ENCODE measurements at regions not wholly inside any gene's neighbourhood (a gene's known extent, or its start where the extent isn't known, plus 50 kb on each side); places are given as distances from the start of the nearest gene placed in this dataset.
"Not testable (repeated sequence)": the region's sequence is repeated elsewhere in the genome, so short reads cannot be mapped to it uniquely, and the experiment has no call there.

DNA sequence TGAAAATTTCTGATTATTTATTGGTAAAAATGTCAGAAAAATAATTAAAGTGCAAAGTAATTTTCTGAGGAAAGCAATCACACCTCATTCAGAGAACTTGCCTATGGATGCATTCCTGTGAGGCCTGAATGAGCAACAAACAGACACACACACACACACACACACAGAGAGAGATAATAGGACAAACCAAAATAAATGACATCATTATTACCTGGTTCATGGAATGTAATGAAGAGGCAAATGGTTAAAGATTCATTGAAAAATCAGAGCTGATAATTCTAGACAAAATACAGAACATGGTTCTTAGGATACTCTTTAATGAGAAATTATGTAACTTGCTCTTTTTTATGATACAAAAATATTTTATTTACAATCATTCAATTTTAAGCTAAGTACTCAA is 490.6 kb upstream of the POU3F2 start:
- DNase-seq = no peak

DNA sequence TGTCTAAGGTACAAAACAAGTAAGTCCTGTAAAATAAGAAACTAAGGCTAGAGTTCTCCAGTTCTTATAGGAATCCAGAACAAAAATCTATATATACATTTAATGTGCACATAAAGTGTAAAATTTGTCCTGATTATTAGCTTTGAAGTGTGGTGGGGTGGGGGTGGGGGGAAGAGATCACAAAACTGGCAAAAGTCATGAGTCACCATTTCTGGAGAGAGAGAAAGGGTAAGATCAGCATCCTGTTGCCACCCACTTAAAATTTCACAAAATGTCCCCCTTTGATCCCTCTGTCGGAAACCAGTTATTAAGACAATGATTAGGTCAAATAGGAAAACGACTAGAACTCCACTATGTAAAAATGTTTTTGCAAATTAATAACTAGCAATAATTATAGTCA is 482.0 kb upstream of the POU3F2 start:
- no peak for DNase-seq

DNA sequence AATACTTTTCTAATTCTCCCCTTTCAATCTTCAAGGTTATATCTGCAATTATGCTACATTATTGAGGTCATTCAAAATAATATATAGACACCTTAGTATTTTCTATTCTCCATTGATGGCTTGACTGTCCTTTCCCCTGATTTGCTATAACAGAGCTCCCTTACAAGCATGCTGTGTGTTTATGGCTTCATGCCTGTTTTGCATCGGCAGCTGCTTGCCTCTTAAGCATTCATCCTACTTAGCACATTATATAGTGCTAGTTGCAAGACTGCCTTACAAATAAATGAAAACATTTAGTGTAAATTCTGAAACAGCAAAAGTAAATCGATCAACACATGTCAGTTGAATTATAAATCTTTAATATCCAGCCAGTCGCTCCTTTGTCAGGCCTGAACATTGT is 476.2 kb upstream of the POU3F2 start:
- DNase-seq = no peak

DNA sequence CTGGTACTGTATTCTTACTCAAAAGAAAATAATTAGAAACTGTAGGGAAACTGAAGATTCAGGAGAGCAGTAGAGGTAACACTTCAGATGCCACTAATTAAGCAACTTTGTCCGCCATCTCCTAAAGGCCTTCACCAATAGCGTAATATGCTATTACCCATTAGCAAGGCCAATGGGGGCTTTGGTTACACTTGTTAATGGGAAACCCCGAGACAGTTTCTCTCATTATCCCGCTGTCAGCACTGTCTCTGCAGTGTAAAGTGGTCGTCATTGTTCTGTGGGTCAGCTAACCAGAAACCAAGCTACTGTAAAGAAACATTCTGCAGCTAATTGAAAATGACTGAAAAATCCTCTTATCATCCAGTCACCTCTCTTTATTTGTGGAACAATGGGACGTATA is 468.0 kb upstream of the POU3F2 start:
- no peak for DNase-seq

DNA sequence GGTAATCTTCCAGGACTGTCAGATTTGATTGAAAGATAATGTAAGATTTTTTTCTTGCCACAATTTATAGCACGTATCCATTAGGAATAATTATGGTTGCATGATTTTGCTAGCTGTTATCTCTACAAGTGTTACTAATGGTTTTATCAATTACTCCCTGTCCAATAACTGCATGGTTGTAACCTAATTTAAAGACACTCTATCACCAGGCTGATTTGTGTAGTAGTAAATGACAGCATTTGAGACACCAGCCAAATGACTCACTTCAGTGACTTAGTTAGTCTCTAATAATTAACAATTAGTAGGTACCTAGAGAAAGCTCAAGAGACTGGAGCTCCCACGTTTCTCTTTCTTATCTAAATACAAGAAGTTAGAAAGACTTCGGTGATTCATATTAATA is 453.8 kb upstream of the POU3F2 start:
- DNase-seq = no peak

DNA sequence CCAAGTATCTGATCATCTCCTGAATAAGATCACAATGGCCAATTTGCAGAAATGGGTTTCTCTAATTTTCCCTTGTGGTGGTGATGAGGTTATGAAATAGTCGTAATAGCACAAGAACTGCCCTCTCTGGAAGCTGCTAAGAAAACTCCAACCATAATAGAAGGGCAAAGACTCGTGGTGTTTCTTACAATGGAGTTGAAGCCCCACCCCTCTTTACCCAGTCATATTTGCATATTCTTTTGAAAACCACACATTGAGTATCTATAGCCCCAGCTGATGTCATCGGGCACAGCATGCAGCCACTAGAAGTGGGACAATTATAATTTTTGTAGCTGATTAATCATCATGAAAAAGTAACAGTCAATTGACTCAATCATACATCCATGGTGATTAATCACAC is 452.1 kb upstream of the POU3F2 start:
- DNase-seq = no peak

DNA sequence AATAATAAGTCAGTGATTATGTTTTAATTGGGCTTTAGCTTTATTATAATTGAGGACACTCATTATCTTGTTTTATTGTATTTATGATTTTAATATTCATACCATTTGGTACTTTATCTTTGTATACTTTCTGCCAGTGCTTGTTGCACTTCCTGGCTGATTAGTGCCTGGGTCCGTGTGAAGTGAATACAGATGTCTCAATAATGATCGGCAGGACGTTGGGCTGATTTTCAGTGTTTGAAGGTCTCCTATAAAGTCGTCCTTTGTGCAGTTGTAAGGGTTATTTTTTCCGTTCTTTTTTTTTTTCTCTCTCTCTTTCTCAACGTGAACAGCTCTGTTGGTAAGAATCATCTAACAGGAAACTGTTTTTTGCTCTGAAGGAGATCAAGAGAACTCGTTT is 450.0 kb upstream of the POU3F2 start:
- peak in 1 of 2 donors; percentile 0 for DNase-seq

DNA sequence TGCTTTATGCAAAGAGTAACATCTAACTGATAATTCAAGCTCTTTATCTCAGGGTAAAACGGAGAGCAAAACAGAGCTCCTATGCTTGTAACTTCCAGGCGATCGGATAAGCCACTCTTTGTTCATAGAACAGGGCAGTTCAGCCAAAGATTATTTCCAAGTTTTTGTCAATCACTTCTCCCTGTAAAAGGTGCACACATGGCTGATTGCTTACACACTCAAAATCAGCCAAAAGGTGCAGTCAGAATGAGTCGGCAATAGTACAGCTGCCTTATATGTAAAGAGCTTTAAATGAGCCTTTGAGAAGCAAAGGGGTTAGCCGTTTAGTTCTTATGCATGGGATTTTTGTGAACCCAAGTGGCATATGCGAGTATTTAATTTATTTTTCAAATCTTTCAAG is 449.6 kb upstream of the POU3F2 start:
- no peak for DNase-seq

DNA sequence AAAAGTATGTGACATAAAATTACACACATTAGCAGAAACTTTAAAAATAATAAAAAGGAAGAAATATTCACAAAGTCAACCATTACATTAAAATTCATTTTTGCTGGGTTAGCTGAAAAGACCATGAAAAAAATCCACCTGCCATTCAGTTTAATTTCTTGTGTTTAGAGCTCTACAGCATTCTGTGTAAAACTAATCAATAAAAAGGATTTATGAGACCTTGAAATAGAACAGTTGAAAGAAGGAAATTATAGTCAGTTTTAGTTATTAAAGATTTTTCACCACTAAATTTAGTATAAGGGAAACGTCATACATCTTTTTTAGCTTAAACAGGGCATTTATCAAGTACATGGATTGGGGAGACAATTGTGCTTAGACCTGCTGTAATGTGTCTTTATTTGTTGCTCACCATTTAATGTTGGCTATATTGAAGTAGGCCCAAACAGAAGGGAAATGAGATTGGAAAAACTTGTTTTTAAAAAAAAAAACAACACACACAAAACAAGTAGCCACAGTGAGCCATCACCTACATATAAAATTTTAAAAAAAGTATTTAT is 438.7 kb upstream of the POU3F2 start:
- DNase-seq = no peak

DNA sequence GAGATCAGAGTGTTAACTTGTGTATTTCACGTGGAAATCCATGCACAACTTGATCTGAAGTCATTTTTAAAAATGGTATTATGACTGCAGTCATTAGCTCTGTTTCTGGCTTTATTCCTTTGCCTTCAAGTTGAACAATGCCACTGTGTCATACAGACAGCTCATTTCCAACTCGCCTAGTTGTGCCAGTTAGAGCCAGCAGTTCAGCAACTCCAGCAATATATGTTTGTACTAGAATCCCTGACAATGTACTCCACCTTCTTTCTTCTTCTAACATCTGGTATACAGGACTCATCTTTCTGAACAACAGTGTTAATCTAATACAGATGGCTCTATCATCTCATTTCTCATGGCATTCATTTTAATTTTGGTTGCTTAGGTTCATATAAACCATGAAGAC is 418.3 kb upstream of the POU3F2 start:
- DNase-seq = peak; percentile 1 to 74

DNA sequence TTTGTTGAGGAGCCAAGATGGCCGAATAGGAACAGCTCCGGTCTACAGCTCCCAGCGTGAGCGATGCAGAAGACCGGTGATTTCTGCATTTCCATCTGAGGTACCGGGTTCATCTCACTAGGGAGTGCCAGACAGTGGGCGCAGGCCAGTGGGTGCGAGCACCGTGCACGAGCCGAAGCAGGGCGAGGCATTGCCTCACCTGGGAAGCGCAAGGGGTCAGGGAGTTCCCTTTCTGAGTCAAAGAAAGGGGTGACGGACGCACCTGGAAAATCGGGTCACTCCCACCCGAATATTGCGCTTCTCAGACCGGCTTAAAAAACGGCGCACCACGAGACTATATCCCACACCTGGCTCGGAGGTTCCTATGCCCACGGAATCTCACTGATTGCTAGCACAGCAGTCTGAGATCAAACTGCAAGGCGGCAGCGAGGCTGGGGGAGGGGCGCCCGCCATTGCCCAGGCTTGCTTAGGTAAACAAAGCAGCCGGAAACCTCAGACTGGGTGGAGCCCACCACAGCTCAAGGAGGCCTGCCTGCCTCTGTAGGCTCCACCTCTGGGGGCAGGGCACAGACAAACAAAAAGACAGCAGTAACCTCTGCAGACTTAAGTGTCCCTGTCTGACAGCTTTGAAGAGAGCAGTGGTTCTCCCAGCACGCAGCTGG is 417.7 kb upstream of the POU3F2 start:
- DNase-seq = not testable (repeated sequence)

DNA sequence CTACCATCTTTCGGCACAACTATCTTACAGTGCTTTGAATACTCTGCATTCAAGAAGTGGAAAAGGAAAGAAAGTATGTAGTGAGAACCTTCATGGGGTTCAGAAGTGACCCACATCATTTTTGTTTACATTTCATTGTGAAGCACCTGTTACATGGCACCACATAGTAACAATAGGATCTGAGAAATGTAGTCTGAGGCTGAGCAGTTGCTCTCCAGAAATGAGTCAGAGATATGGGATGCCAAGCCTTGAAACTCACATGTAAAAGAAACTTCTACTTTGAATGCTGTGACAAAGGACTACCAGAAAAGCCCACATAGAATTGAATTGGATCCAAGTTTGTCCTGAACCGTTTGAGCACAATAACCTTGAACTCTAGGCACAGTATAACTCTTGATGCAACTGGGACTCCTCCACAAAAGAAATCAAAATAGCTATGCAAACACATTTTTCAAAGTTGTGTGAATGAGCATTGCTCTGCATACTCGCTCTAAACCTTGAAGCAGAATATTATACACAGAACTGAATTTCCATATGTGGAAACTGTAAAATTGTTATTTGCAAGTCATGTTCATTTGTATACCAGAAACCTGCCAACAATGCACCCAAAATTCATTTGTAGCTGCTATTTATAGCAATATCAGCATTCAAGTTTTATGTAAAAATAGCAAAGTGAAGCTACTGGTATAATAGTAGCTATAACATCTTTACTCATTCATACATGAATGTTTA is 400.9 kb upstream of the POU3F2 start:
- no peak for DNase-seq

DNA sequence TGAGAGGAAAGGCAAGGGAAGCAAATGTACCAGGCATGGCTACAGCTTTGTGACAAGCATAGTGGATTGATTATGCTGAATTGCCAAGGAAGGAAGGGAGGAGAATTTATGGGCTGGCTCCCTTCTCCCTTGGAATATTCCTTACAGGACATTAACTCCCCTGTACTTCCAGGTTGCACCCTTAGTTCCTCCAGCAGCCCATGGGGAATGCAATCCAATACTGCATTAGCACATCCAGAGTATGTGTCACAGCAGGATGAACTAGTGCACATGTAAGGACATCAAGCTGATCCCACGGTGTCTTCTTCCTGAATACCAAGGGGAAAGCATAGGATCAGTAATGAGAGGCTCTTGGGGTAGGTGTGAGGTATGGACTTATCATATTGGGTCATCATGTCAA is 390.7 kb upstream of the POU3F2 start:
- no peak for DNase-seq

DNA sequence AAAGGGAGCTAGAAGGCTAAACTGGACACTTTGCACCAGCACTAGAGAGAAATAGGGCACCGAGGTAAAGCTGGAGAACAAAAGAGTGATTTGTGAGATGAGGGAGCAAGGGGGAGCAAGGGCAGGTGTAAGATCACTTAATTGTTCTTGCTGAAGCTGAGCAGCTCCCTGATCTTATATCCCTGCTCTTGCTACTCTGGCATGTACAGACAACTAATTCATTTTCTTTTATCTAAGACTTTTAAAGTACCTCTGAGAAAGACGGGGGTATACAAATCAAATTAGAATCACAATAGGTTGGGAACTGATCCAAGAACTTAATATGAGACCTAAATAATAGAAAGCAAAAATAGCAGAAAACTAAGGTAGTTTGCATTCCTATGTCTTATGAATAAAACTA is 381.7 kb upstream of the POU3F2 start:
- DNase-seq = no peak

DNA sequence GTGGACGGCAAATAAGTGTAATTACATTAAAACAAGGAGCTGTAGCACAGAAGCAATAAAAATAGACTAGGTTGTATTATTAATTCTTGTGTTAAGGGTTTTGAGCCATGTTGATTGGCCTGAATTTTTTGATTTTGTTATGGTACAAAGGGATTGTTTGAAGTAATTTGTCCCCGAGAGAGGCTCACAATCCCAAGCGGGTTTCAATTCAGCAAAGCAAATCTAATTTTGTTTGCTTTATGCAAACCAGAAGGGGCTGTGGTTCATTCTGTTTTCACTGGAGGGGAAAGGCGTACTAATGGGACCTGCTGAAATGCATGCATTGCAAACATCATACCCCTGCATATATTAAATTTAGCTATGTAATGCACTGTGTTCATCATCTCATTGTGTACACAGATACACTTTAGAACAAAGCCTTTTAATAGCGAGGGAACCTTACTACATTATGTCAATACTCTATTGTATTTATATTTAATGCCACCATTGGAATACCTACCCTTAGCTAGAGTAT is 379.5 kb upstream of the POU3F2 start:
- no peak for DNase-seq

DNA sequence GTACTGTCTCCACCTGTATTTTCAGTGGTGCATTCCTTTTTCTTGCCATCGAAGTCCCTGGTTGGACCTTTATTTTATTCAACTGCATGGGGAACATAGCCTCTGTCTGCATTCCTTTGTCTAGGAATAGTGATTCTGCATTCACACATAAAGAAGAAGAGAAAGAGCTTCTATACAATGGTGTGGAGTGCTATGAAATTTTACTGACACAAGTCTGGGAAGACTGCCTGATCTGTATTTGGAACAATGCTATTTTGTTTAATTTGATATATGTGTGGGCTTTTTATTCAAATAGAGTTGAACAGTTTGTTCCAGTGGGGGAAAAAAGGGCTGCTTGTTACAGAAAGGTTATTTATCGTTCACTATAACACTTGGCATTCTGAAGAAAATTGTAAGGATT is 375.7 kb upstream of the POU3F2 start:
- peak in 1 of 2 donors; percentile 93 for DNase-seq

DNA sequence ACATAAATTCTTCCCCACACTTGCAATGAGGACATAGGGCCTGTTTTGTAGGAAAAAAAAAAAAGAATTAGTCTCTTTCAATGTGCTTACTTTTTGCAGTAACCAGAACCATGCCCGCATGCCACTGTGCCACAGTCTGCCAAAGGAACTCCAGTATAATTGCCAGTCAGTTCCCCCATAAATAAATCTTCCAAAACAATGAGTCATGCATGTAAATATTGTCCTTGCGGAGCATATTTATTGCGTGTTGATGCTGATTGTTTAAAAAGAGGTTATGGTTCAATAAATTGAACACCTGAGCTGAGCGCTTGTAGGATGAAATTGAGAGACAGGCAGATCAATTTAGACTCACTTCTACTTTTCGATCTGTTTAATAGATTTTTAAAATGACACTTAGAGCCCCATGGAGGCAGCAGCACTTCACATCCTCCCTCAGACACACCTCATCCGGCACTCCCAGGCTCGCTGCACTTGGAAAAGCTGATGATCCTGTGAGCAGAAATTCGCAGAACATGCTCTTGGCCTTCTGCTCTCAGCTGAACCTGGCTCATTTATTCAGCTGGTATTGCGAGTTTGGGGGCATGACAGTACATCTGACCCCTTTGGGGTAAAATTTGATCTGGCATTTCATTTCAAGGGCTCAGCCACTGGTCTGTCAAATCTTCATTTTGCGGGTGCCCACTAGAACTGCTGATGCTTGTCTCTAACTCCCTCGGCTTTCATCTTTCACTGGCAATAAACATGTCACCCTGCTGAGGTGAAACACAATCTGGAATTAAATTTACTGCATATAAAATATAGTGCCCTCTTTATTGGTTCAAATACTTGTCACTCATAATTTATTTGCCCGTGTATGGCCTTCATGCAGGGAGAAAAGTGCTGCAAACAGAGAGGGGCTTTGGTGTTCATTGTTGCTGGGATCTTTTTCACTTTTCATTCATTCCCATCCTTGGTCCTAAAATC is 371.1 kb upstream of the POU3F2 start:
- DNase-seq = no peak

DNA sequence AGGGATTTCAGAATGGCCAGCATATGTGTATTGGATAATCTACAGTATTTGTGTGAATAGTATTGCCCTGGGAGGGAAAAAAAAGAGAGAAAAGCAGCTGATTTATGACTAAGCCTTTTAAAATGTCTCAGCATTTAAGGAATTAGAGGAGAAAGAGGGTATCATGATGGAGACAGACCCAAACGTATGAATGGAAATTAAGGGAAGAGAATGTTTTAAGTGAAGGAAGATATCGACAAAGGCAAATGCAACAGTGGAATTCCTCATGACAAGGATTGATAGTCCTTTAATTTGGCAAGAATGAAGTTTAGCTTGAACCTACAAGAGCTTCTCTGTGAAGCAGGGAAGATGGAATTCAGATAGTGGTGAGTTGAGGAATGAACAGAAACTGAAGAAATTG is 367.3 kb upstream of the POU3F2 start:
- DNase-seq = no peak

DNA sequence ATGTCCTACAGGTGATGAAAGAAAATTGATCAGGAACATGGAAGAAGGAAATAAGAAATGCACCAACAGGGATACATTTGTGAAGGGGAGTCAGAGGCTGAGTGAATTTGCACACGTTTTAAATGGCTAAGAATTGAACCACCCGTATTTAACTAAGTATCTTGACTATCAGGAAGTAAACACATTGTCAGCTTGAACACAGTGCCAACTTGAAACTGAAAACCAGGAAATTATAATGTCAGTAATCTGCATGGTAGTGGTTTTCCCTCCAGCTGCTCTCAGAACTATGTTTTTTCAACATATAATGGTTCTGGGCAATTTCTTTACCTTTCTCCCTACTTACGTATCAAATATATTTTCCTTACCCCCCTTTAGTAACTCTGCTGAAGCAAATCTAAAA is 366.5 kb upstream of the POU3F2 start:
- no peak for DNase-seq

DNA sequence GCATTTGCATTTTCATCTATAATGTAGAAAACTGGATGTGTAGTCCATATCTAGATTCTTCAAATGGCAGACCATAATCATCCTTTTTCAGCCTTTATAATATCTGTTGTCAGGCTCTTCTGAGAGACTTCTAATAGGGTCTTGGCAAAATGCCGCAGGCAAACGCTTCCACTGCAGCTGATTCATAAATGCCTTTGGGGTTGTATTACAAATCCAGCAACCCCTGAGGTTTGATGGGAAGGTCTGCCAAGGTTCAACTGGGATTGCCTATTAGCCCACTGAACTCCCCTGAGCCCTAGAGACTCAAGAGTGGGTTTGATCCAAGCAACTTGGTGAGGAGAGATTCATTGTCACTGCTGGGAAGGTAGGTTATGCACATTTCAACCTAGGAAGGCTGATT is 365.2 kb upstream of the POU3F2 start:
- no peak for DNase-seq

DNA sequence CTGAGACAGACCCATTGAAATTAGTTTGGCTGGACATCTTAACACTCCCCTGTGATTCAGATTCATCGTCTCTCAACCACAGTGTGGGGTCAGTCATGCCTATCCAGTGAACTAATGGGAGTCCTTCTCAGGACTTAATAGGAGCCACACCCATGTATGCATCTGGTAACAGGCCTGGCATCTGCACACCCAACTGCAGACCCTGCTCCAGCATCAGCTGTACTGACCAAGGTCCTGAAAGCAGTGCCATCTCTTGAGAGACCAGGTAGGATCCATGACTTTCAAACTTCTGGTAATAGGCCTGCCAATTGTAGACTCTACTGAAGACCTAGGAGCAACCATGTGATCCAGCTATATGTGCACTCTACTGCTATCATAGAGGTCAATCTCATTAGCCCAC is 363.6 kb upstream of the POU3F2 start:
- no peak for DNase-seq

DNA sequence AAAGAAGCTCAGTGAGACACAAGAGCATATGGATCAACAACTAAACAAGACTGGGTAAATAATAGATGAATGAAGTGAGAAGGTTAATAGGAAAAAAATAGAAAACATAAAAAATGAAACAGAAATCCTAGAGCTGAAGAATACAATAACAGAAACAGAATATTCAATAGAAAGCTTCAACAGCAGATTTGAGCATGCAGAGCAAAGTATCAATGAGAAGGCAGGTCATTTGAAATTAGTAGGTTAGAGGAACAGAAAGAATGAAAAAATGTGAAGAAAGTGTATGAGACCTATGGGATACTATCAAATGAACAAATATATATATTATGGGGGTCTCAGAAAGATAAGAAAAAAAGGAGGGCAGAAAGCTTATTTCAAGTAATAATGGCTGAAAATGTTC is 362.9 kb upstream of the POU3F2 start:
- DNase-seq = no peak

DNA sequence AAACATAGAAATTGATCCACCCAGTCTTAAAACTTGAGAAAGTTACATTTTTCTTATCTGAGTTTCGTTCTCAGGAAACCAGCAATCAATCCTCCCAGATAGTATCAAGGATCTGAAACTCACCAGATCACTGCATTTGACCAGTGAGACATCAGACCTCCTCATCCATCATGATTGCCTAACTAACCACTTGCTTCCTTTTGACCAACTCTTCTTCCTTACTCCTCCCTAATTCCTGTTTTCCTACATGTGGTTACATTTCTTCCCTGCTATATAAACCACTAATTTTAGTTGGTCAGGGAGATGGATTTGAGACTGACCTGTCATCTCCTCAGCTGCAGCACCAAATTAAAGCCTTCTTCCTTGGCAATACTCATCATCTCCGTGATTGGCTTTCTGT is 357.1 kb upstream of the POU3F2 start:
- no peak for DNase-seq
